ENCODE measurements at regions not wholly inside any gene's neighbourhood (a gene's known extent, or its start where the extent isn't known, plus 50 kb on each side); places are given as distances from the start of the nearest gene placed in this dataset.

- TF ChIP-seq, protein P1, sequence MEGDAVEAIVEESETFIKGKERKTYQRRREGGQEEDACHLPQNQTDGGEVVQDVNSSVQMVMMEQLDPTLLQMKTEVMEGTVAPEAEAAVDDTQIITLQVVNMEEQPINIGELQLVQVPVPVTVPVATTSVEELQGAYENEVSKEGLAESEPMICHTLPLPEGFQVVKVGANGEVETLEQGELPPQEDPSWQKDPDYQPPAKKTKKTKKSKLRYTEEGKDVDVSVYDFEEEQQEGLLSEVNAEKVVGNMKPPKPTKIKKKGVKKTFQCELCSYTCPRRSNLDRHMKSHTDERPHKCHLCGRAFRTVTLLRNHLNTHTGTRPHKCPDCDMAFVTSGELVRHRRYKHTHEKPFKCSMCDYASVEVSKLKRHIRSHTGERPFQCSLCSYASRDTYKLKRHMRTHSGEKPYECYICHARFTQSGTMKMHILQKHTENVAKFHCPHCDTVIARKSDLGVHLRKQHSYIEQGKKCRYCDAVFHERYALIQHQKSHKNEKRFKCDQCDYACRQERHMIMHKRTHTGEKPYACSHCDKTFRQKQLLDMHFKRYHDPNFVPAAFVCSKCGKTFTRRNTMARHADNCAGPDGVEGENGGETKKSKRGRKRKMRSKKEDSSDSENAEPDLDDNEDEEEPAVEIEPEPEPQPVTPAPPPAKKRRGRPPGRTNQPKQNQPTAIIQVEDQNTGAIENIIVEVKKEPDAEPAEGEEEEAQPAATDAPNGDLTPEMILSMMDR (conservative IDR thresholded peaks at IDR 0.05) = no peak
- TF ChIP-seq EZH2 (IDR thresholded peaks at IDR 0.05; ENCODE audit: low read depth) = no peak
Observed at GRCh38 chr3:168959731-168960130, 703.8 kb downstream of the MECOM start.

Measured in PC-9 (cell line).